Thoracic aorta (tissue), 2 donors: ENCODE measurements at regions not wholly inside any gene's neighbourhood (a gene's known extent, or its start where the extent isn't known, plus 50 kb on each side); places are given as distances from the start of the nearest gene placed in this dataset.

Source experiments
- ATAC-seq: fragments of 150-250 bp; one replicate; pipeline ENCODE4 v1.8.0; 2017; ENCODE audit warnings: low read depth; ENCODE audit not compliant: insufficient number of reproducible peaks, low FRiP score
- DNase-seq: peaks from one replicate; pipeline ENCODE4 v3.0.0-alpha.2; 2020; ENCODE audit warnings: low spot score
- H3K27ac ChIP-seq, 2 donors: fragments of 200-600 bp; sonication (generic); 1 replicate in 1 of 2; 2 replicates in 1 of 2; pipeline ENCODE4 v1.5.1; 2016; ENCODE audit warnings: mild to moderate bottlenecking in 2 of 2, moderate library complexity in 2 of 2
- H3K27me3 ChIP-seq: fragments of 200-600 bp; sonication (generic); replicated peaks from 2 replicates; pipeline ENCODE4 v1.6.0; 2016; ENCODE audit warnings: mild to moderate bottlenecking; ENCODE audit not compliant: insufficient read depth
- H3K36me3 ChIP-seq: fragments of 200-600 bp; sonication (generic); one replicate; pipeline ENCODE4 v1.5.1; 2016
- H3K4me1 ChIP-seq, 2 donors: fragments of 200-600 bp; sonication (generic); 1 replicate in 1 of 2; 2 replicates in 1 of 2; pipeline versions ENCODE4 v1.5.1 to v1.6.0; 2016; ENCODE audit warnings: low read depth in 2 of 2, mild to moderate bottlenecking in 1 of 2; ENCODE audit not compliant: control insufficient read depth in 1 of 2
- H3K4me3 ChIP-seq: fragments of 200-600 bp; sonication (generic); 2 replicates; pipeline ENCODE4 v1.5.1; 2016; ENCODE audit warnings: mild to moderate bottlenecking
- H3K9me3 ChIP-seq: fragments of 200-600 bp; sonication (generic); 2 replicates; pipeline ENCODE4 v1.5.1; 2016
- CTCF ChIP-seq: fragments of 200-600 bp; sonication (generic); IDR thresholded peaks from one replicate; pipeline ENCODE4 v1.5.1; 2019; ENCODE audit warnings: antibody characterized with exemption

GRCh38 chr7:118327174-118327573, 102.7 kb downstream of the ANKRD7 start:
- H3K9me3 ChIP-seq: no peaks in the 10 kb centered on the region
- TF ChIP-seq CTCF: no peak
- ATAC-seq: no peak

GRCh38 chr7:118328505-118329211, 104.2 kb downstream of the ANKRD7 start:
- H3K9me3 ChIP-seq: no peaks in the 10 kb centered on the region
- no peak for ATAC-seq
- no peaks in the 10 kb centered on the region for H3K4me1 ChIP-seq
- no peak overlapping the region for H3K27ac ChIP-seq
- no peaks in the 10 kb centered on the region for H3K36me3 ChIP-seq
- H3K27me3 ChIP-seq: no peaks in the 10 kb centered on the region
- H3K4me3 ChIP-seq: no peak overlapping the region
- DNase-seq: no peak
- no peak for TF ChIP-seq CTCF

More at GRCh38 chr7:118327174-118327573, 102.7 kb downstream of the ANKRD7 start:
- Histone ChIP-seq H3K27ac (no peak overlapping the region), H3K27me3 (no peaks in the 10 kb centered on the region), H3K4me3 (no peak overlapping the region), H3K36me3 (no peaks in the 10 kb centered on the region), H3K4me1 (no peaks in the 10 kb centered on the region)
- no peak for DNase-seq

DNA sequence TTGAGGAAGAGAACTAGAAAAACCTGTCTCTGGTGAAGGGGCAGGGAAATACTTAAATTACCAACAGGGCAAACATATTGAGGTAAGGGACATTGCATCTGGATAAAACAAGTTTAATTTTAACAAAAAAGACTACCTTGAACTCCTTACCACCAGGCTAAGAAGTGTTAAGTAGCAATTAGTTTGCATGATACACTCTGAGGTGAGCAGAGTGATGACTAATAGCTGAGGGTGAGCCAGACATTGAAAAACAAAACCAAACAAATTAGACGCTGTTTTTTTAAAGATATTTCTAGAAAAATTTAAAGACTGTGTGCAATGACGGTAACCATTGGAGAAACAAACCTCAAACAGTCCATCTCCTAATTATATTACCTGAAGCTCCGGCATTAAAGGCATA, 105.9 kb downstream of the ANKRD7 start:
- Histone ChIP-seq H3K4me1 (no peaks in the 10 kb centered on the region), H3K4me3 (no peak overlapping the region), H3K27ac (no peak overlapping the region), H3K9me3 (no peaks in the 10 kb centered on the region), H3K36me3 (no peaks in the 10 kb centered on the region), H3K27me3 (no peaks in the 10 kb centered on the region)
- DNase-seq: no peak
- TF ChIP-seq CTCF: no peak
- ATAC-seq: no peak

DNA sequence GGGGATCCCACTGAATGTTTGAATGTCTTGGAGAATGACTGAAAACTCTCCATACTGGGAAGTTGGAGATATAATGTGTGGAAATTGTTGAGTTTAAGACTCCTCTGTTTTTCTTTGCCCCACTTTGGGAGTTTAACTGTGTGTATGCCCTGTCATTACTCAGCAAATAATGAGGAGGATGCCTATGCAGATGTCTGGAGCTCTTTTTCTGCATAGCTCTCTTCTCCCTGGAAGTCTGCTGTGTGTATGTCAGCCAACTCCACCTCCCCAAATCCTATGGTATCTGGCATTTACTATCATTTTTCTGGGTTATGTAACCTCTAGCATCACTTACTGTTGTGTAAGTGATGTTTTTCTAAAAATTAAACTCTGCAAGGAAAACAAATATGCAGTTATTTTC, 122.2 kb downstream of the ANKRD7 start:
- no peak for TF ChIP-seq CTCF
- Histone ChIP-seq H3K27ac (no peak overlapping the region), H3K36me3 (no peaks in the 10 kb centered on the region), H3K4me3 (no peak overlapping the region), H3K27me3 (no peaks in the 10 kb centered on the region), H3K4me1 (no peaks in the 10 kb centered on the region), H3K9me3 (no peaks in the 10 kb centered on the region)
- DNase-seq (no peak), ATAC-seq (no peak)

- H3K36me3 ChIP-seq: no peaks in the 10 kb centered on the region
- H3K4me3 ChIP-seq: no peak overlapping the region
- H3K9me3 ChIP-seq: no peaks in the 10 kb centered on the region
- no peaks in the 10 kb centered on the region for H3K27me3 ChIP-seq
- ATAC-seq: no peak
- no peaks in the 10 kb centered on the region for H3K4me1 ChIP-seq
- DNase-seq: no peak
- TF ChIP-seq CTCF: no peak
- no peak overlapping the region for H3K27ac ChIP-seq
Observed at GRCh38 chr7:118349604-118350003, 125.1 kb downstream of the ANKRD7 start.
